Head of caudate nucleus (tissue), 42 donors: ENCODE measurements at regions not wholly inside any gene's neighbourhood (a gene's known extent, or its start where the extent isn't known, plus 50 kb on each side); places are given as distances from the start of the nearest gene placed in this dataset.

Source experiments
- DNase-seq, 42 donors: peaks; one replicate each; pipeline versions ENCODE4 v3.0.0 to v3.0.0-alpha.2; 2020 to 2021; ENCODE audit warnings: mixed read lengths in 7 of 42
- intact Hi-C: fragments of 100-400 bp; cut with DNase I; formaldehyde crosslinking; loops from one replicate; pipeline ENCODE4 v1.15.0; 2022

- intact Hi-C loops = no loop called here
- no peak for DNase-seq
Measured at GRCh38 chr6:25009393-25009710, 73.6 kb upstream of the RIPOR2 start.

GRCh38 chr6:25010176-25010575 lies 74.4 kb upstream of the RIPOR2 start:
- intact Hi-C loops = no loop called here
- DNase-seq = no peak

- intact Hi-C loops = no loop called here
- no peak for DNase-seq
Measured at GRCh38 chr6:25010902-25011625, 75.3 kb upstream of the RIPOR2 start.

GRCh38 chr6:25012657-25013056 lies 76.9 kb upstream of the RIPOR2 start:
- intact Hi-C loops = no loop called here

GRCh38 chr6:25013246-25013645 lies 77.5 kb upstream of the RIPOR2 start:
- DNase-seq = no peak
- intact Hi-C loops = no loop called here

More at GRCh38 chr6:25012657-25013056, 76.9 kb upstream of the RIPOR2 start:
- DNase-seq = no peak

GRCh38 chr6:25014369-25014768 lies 78.6 kb upstream of the RIPOR2 start:
- no peak for DNase-seq
- intact Hi-C loops = no loop called here

- intact Hi-C loops = no loop called here
Measured at GRCh38 chr6:25014791-25015560, 79.2 kb upstream of the RIPOR2 start.

GRCh38 chr6:25016014-25016720 lies 80.4 kb upstream of the RIPOR2 start:
- intact Hi-C loops = no loop called here

More at GRCh38 chr6:25014791-25015560, 79.2 kb upstream of the RIPOR2 start:
- peak in 29 of 42 donors; percentile 9 to 76 (median 42) for DNase-seq

GRCh38 chr6:25017486-25017885 lies 81.7 kb upstream of the RIPOR2 start:
- intact Hi-C loops = no loop called here
- DNase-seq = no peak

More at GRCh38 chr6:25016014-25016720, 80.4 kb upstream of the RIPOR2 start:
- DNase-seq = no peak

GRCh38 chr6:25017932-25018567 lies 82.3 kb upstream of the RIPOR2 start:
- intact Hi-C loops = no loop called here
- peak in 31 of 42 donors; percentile 15 to 69 (median 47) for DNase-seq

- no peak for DNase-seq
- intact Hi-C loops = no loop called here
Measured at GRCh38 chr6:25018568-25018954, 82.8 kb upstream of the RIPOR2 start.

GRCh38 chr6:25022140-25022553 lies 86.4 kb upstream of the RIPOR2 start:
- no peak for DNase-seq

GRCh38 chr6:25023781-25024180 lies 88.0 kb upstream of the RIPOR2 start:
- intact Hi-C loops = no loop called here
- no peak for DNase-seq

More at GRCh38 chr6:25022140-25022553, 86.4 kb upstream of the RIPOR2 start:
- intact Hi-C loops = no loop called here

- DNase-seq = no peak
- intact Hi-C loops = no loop called here
Measured at GRCh38 chr6:25024821-25025220, 89.1 kb upstream of the RIPOR2 start.

- DNase-seq = no peak
- intact Hi-C loops = no loop called here
Measured at GRCh38 chr6:25025248-25025918, 89.6 kb upstream of the RIPOR2 start.

GRCh38 chr6:25025919-25026301 lies 90.2 kb upstream of the RIPOR2 start:
- DNase-seq = no peak
- intact Hi-C loops = no loop called here

- intact Hi-C loops = no loop called here
Measured at GRCh38 chr6:25026723-25027122, 91.0 kb upstream of the RIPOR2 start.

GRCh38 chr6:25027221-25027916 lies 91.6 kb upstream of the RIPOR2 start:
- peak in 1 of 42 donors; percentile 25 for DNase-seq
- intact Hi-C loops = no loop called here

More at GRCh38 chr6:25026723-25027122, 91.0 kb upstream of the RIPOR2 start:
- DNase-seq = no peak
